ENCODE measurements at regions not wholly inside any gene's neighbourhood (a gene's known extent, or its start where the extent isn't known, plus 50 kb on each side); places are given as distances from the start of the nearest gene placed in this dataset.

DNA sequence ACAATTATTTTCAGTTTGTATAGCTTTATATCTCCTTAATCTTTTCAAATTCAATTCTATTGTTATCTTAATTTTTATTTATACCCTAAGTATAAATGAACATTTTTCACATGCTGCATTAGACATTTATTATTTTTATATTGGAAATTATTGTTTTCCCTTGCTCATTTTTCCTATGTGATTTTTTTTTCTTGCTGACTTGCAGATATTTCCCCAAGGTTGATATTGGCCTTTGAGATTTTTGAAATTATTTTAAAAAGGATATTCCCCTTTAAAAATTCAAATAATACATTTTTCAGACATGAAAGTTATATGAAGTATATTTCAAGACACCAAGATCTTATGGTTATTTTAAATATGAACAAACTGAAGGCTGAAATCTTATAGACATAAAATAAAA, 234.2 kb downstream of the TRIM36 start:
- no peak overlapping the region for H3K4me3 ChIP-seq (replicated peaks; ENCODE audit: low read depth, low read length)
- DNase-seq (ENCODE audit: extremely low read depth, low read depth) = no peak
- TF ChIP-seq, protein P1, sequence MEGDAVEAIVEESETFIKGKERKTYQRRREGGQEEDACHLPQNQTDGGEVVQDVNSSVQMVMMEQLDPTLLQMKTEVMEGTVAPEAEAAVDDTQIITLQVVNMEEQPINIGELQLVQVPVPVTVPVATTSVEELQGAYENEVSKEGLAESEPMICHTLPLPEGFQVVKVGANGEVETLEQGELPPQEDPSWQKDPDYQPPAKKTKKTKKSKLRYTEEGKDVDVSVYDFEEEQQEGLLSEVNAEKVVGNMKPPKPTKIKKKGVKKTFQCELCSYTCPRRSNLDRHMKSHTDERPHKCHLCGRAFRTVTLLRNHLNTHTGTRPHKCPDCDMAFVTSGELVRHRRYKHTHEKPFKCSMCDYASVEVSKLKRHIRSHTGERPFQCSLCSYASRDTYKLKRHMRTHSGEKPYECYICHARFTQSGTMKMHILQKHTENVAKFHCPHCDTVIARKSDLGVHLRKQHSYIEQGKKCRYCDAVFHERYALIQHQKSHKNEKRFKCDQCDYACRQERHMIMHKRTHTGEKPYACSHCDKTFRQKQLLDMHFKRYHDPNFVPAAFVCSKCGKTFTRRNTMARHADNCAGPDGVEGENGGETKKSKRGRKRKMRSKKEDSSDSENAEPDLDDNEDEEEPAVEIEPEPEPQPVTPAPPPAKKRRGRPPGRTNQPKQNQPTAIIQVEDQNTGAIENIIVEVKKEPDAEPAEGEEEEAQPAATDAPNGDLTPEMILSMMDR (IDR thresholded peaks at IDR 0.05; ENCODE audit: low read depth, low read length, missing control alignments) = no peak

DNA sequence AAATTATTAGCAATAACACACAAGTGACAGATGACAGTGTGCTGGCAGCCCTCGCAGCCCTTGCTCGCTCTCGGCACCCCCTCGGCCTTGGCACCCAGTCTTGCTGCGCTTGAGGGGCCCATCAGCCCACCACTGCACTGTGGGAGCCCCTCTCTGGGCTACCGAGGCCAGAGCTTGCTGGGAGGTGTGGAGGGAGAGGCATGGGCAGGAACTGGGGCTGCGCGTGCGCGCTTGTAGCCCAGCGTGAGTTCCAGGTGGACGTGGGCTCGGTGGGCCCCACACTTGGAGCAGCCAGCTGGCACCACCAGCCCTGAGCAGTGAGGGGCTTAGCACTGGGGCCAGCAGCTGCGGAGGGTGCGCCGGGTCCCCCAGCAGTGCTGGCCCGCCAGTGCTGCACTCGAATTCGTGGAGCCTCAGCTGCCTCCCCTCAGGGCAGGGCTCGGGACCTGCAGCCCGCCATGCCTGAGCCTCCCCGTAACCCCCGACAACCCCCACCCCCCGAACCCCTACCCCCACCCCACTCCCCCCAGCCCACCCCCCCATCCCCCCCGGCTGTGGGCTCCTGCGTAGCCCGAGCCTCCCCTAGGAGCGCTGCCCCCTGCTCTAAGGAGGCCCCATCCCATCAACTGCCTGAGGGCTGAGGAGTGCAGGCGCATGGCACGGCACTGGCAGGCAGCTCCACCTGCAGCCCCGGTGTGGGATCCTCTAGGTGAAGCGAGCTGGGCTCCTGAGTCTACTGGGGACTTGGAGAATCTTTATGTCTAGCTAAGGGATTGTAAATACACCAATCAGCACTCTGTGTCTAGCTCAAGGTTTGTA, 240.9 kb downstream of the TRIM36 start:
- TF ChIP-seq, protein P1 (IDR thresholded peaks at IDR 0.05; ENCODE audit: low read depth, low read length, missing control alignments) = no peak
- H3K4me3 ChIP-seq (replicated peaks; ENCODE audit: low read depth, low read length) = no peak overlapping the region

GRCh38 chr5:114924769-114925168, 244.9 kb downstream of the TRIM36 start:
- TF ChIP-seq, protein P1 (IDR thresholded peaks at IDR 0.05; ENCODE audit: low read depth, low read length, missing control alignments) = no peak
- no peak overlapping the region for H3K4me3 ChIP-seq (replicated peaks; ENCODE audit: low read depth, low read length)
- no peak for DNase-seq (ENCODE audit: extremely low read depth, low read depth)

More for the DNA sequence above, 240.9 kb downstream of the TRIM36 start:
- no peak for DNase-seq (ENCODE audit: extremely low read depth, low read depth)

DNA sequence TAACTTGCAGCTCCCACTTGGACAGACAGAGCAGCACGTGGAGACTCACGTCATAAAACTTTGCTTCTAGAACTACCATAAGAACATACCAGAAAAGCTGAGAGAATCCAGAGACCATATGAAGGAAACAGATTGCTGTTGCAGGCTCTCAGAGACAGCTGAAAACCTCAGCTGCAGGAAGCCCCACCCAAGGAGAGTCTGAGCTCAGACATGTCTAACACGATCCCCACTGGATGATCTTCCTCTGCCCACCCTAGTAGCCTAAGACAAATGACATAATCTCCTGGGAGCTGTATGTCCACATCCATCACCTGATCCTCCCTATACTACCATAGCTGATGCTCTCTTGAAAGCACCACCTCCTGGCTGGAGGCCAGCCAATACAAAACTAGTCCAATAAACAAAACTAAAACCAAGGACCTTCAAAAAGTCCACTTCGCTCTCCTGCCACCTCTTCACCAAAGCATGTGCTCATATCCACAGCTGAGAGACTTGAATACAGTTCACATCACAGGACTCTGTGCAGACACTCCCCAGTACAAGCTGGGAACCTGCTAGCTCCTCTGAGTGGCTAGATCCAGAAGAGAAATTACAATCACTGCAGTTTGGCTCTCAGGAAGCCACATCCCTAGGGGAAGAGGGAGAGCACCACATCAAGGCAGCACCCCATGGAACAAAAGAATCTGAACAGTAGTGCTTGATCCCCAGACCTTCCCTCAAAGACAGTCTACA, 257.4 kb downstream of the TRIM36 start:
- TF ChIP-seq, protein P1 (IDR thresholded peaks at IDR 0.05; ENCODE audit: low read depth, low read length, missing control alignments) = no peak
- no peak for DNase-seq (ENCODE audit: extremely low read depth, low read depth)
- H3K4me3 ChIP-seq (replicated peaks; ENCODE audit: low read depth, low read length) = no peak overlapping the region

GRCh38 chr5:114910727-114911126, 259.0 kb downstream of the TRIM36 start:
- TF ChIP-seq, protein P1 (IDR thresholded peaks at IDR 0.05; ENCODE audit: low read depth, low read length, missing control alignments) = no peak
- DNase-seq (ENCODE audit: extremely low read depth, low read depth) = no peak
- H3K4me3 ChIP-seq (replicated peaks; ENCODE audit: low read depth, low read length) = no peak overlapping the region

GRCh38 chr5:114909424-114909823, 260.3 kb downstream of the TRIM36 start:
- TF ChIP-seq, protein P1 (IDR thresholded peaks at IDR 0.05; ENCODE audit: low read depth, low read length, missing control alignments) = no peak
- H3K4me3 ChIP-seq (replicated peaks; ENCODE audit: low read depth, low read length) = no peak overlapping the region
- DNase-seq (ENCODE audit: extremely low read depth, low read depth) = no peak

Measured in HFF-Myc (cell line).